ENCODE measurements at regions not wholly inside any gene's neighbourhood (a gene's known extent, or its start where the extent isn't known, plus 50 kb on each side); places are given as distances from the start of the nearest gene placed in this dataset.
"Not testable (repeated sequence)": the region's sequence is repeated elsewhere in the genome, so short reads cannot be mapped to it uniquely, and the experiment has no call there.

GRCh38 chr21:36615274-36615964 lies 83.5 kb upstream of the SIM2 start:
- H2AFZ ChIP-seq (ENCODE audit: low read length): no peak overlapping the region
- H2AK5ac ChIP-seq (ENCODE audit: insufficient read length, low read length): no peak overlapping the region
- H3K4me2 ChIP-seq (ENCODE audit: insufficient read depth, insufficient read length, low read length): no peak overlapping the region
- H3K4me1 ChIP-seq (ENCODE audit: insufficient read depth, low read length): no peaks in the 10 kb centered on the region
- H3K79me2 ChIP-seq (ENCODE audit: insufficient read depth, low read length): no peaks in the 10 kb centered on the region
- peak; percentile 71 for DNase-seq
- H2BK5ac ChIP-seq (ENCODE audit: insufficient read length, low read length): no peak overlapping the region
- Mint-ChIP-seq H3K36me3 (ENCODE audit: insufficient read depth in 1 of 3, low read depth in 3 of 3) (peaks cover 3 to 13% (median 4%) of the 10 kb centered on the region in 3 experiments; a peak in 6 of 7 replicates), H3K27ac (no peak overlapping the region), H3K27me3 (ENCODE audit: low read depth) (peaks cover 22% of the 10 kb centered on the region), H3K4me3 (no peak overlapping the region), H3K4me1 (peaks cover 0 to 4% of the 10 kb centered on the region in 2 experiments; a peak in 1 of 4 replicates), H3K9me3 (peaks cover 25 to 41% of the 10 kb centered on the region in 2 experiments)
- peaks cover 9% of the 10 kb centered on the region for H3K9me3 ChIP-seq (ENCODE audit: control insufficient read depth, low read depth, low read length)
- no peak overlapping the region for H2BK20ac ChIP-seq (ENCODE audit: low read depth, low read length, poor library complexity, severe bottlenecking)
- H3K56ac ChIP-seq (ENCODE audit: insufficient read length, low read depth, low read length): no peak overlapping the region
- H3K18ac ChIP-seq (ENCODE audit: insufficient read length, low read depth, low read length): no peak overlapping the region
- no peaks in the 10 kb centered on the region for H3K23me2 ChIP-seq (ENCODE audit: insufficient read length, low read depth, low read length, poor library complexity, severe bottlenecking)
- no peaks in the 10 kb centered on the region for H3K79me1 ChIP-seq (ENCODE audit: insufficient read depth, low read depth, low read length, poor library complexity, severe bottlenecking)
- no peak overlapping the region for H4K8ac ChIP-seq (replicated peaks; ENCODE audit: insufficient read length, low read depth, low read length)
- no peak overlapping the region for H4K5ac ChIP-seq (ENCODE audit: insufficient read length, low read depth, low read length)
- H3K14ac ChIP-seq (ENCODE audit: insufficient read depth, low read length): no peak overlapping the region
- H3T11ph ChIP-seq (ENCODE audit: low read length): no peak overlapping the region
- H3K27ac ChIP-seq (ENCODE audit: insufficient read length, low read depth, low read length): no peak overlapping the region
- H2BK120ac ChIP-seq (ENCODE audit: low read depth, low read length, poor library complexity, severe bottlenecking): no peak overlapping the region
- H3K4ac ChIP-seq (ENCODE audit: low read depth, low read length): no peak overlapping the region
- H4K20me1 ChIP-seq (ENCODE audit: control insufficient read depth, insufficient read depth, insufficient read length): no peaks in the 10 kb centered on the region
- WGBS (ENCODE audit: extremely low coverage, insufficient read length, low lambda C conversion rate): no CpG with 5 or more reads among the region's 5 CpGs
- TF ChIP-seq CTCF (conservative IDR thresholded peaks at IDR 0.05): peak; percentile 71
- H4K91ac ChIP-seq (ENCODE audit: insufficient read length, low read depth, low read length): no peak overlapping the region
- H3K23ac ChIP-seq (ENCODE audit: insufficient read length, low read depth, low read length): no peak overlapping the region
- no peaks in the 10 kb centered on the region for H3K27me3 ChIP-seq (ENCODE audit: insufficient read depth, low read length)
- H3K9ac ChIP-seq (ENCODE audit: extremely low read depth, insufficient read length, low read length): no peak overlapping the region
- no peak overlapping the region for H2BK12ac ChIP-seq (ENCODE audit: insufficient read length, low read depth, low read length)
- H2BK15ac ChIP-seq (ENCODE audit: low read depth, low read length): no peak overlapping the region

- H3K4ac ChIP-seq (ENCODE audit: low read depth, low read length); H3K79me1 ChIP-seq (ENCODE audit: insufficient read depth, low read depth, low read length, poor library complexity, severe bottlenecking); H3K14ac ChIP-seq (ENCODE audit: insufficient read depth, low read length); H2AFZ ChIP-seq (ENCODE audit: low read length); H3K79me2 ChIP-seq (ENCODE audit: insufficient read depth, low read length); H3K4me1 Mint-ChIP-seq; H2BK120ac ChIP-seq (ENCODE audit: low read depth, low read length, poor library complexity, severe bottlenecking); H4K8ac ChIP-seq (replicated peaks; ENCODE audit: insufficient read length, low read depth, low read length); H2AK5ac ChIP-seq (ENCODE audit: insufficient read length, low read length); H4K20me1 ChIP-seq (ENCODE audit: control insufficient read depth, insufficient read depth, insufficient read length); H3K56ac ChIP-seq (ENCODE audit: insufficient read length, low read depth, low read length); H4K5ac ChIP-seq (ENCODE audit: insufficient read length, low read depth, low read length); H3K18ac ChIP-seq (ENCODE audit: insufficient read length, low read depth, low read length); H3K27ac Mint-ChIP-seq; H3K23me2 ChIP-seq (ENCODE audit: insufficient read length, low read depth, low read length, poor library complexity, severe bottlenecking); DNase-seq; H3K9ac ChIP-seq (ENCODE audit: extremely low read depth, insufficient read length, low read length); H3K9me3 ChIP-seq (ENCODE audit: control insufficient read depth, low read depth, low read length); H3K4me1 ChIP-seq (ENCODE audit: insufficient read depth, low read length); H3K4me3 Mint-ChIP-seq; H2BK15ac ChIP-seq (ENCODE audit: low read depth, low read length); H2BK20ac ChIP-seq (ENCODE audit: low read depth, low read length, poor library complexity, severe bottlenecking); H3K27me3 ChIP-seq (ENCODE audit: insufficient read depth, low read length); H3K23ac ChIP-seq (ENCODE audit: insufficient read length, low read depth, low read length); H3T11ph ChIP-seq (ENCODE audit: low read length); H2BK12ac ChIP-seq (ENCODE audit: insufficient read length, low read depth, low read length); H4K91ac ChIP-seq (ENCODE audit: insufficient read length, low read depth, low read length); H3K27ac ChIP-seq (ENCODE audit: insufficient read length, low read depth, low read length); H3K4me2 ChIP-seq (ENCODE audit: insufficient read depth, insufficient read length, low read length); H2BK5ac ChIP-seq (ENCODE audit: insufficient read length, low read length): not testable (repeated sequence)
- no CpG with 5 or more reads among the region's 13 CpGs for WGBS (ENCODE audit: extremely low coverage, insufficient read length, low lambda C conversion rate)
- Mint-ChIP-seq H3K36me3 (ENCODE audit: insufficient read depth in 1 of 3, low read depth in 3 of 3) (peaks cover 3 to 11% (median 4%) of the 10 kb centered on the region in 3 experiments; a peak in 6 of 7 replicates), H3K9me3 (peaks cover 28 to 46% of the 10 kb centered on the region in 2 experiments), H3K27me3 (ENCODE audit: low read depth) (peaks cover 28% of the 10 kb centered on the region)
These were observed 82.1 kb upstream of the SIM2 start for GRCh38 chr21:36616773-36617172.
